Brain microvascular endothelial cell (primary cell): ENCODE measurements at regions not wholly inside any gene's neighbourhood (a gene's known extent, or its start where the extent isn't known, plus 50 kb on each side); places are given as distances from the start of the nearest gene placed in this dataset.

Source experiments
- DNase-seq: peaks from one replicate; pipeline ENCODE4 v3.0.0-alpha.2; 2020
- H3K27ac ChIP-seq: fragments of 250-450 bp; sonication (Bioruptor Pico); 2 replicates; pipeline ENCODE4 v1.5.1; 2020; ENCODE audit warnings: mild to moderate bottlenecking, moderate library complexity
- H3K27me3 ChIP-seq: fragments of 250-450 bp; sonication (Bioruptor Pico); replicated peaks from 2 replicates; pipeline ENCODE4 v1.5.1; 2020; ENCODE audit warnings: mild to moderate bottlenecking
- H3K36me3 ChIP-seq: fragments of 250-450 bp; sonication (Bioruptor Pico); replicated peaks from 2 replicates; pipeline ENCODE4 v1.5.1; 2020; ENCODE audit warnings: mild to moderate bottlenecking
- H3K4me3 ChIP-seq: 2 replicates; pipeline ENCODE4 v1.5.1; 2011; ENCODE audit warnings: low read depth, mild to moderate bottlenecking, control low read depth, low read length, moderate library complexity
- CTCF ChIP-seq: IDR thresholded peaks from 2 replicates; pipeline ENCODE4 v1.5.1; 2011; ENCODE audit warnings: low read depth, mild to moderate bottlenecking, moderate library complexity, low read length, control low read depth, inconsistent platforms; ENCODE audit errors: missing control alignments
- in situ Hi-C: cut with HindIII; loops from 2 replicates; pipeline ENCODE4 v1.10.0; 2017; ENCODE audit warnings: low sequenced_read_pairs, low pct_ligation_motif_present

GRCh38 chr4:82219346-82219745 is 154.4 kb downstream of the HNRNPD start:
- H3K4me3 ChIP-seq = no peak overlapping the region
- no peak overlapping the region for H3K27ac ChIP-seq
- no peaks in the 10 kb centered on the region for H3K27me3 ChIP-seq
- no peak for TF ChIP-seq CTCF
- H3K36me3 ChIP-seq = no peaks in the 10 kb centered on the region
- no peak for DNase-seq
- in situ Hi-C loops = no loop called here

- Histone ChIP-seq H3K4me3 (no peak overlapping the region), H3K36me3 (no peaks in the 10 kb centered on the region), H3K27me3 (no peaks in the 10 kb centered on the region), H3K27ac (no peak overlapping the region)
- no peak for DNase-seq
- in situ Hi-C loops = no loop called here
- peak; percentile 66 for TF ChIP-seq CTCF
These were observed 155.6 kb downstream of the HNRNPD start for GRCh38 chr4:82217986-82218715.

- TF ChIP-seq CTCF = no peak
- H3K36me3 ChIP-seq = no peaks in the 10 kb centered on the region
- no peak overlapping the region for H3K4me3 ChIP-seq
- H3K27ac ChIP-seq = no peak overlapping the region
- in situ Hi-C loops = no loop called here
- DNase-seq = no peak
- no peaks in the 10 kb centered on the region for H3K27me3 ChIP-seq
These were observed 157.6 kb downstream of the HNRNPD start for GRCh38 chr4:82216219-82216618.

GRCh38 chr4:82215800-82216199 is 158.0 kb downstream of the HNRNPD start:
- DNase-seq = no peak

GRCh38 chr4:82215039-82215438 is 158.8 kb downstream of the HNRNPD start:
- no peak for DNase-seq
- no peaks in the 10 kb centered on the region for H3K36me3 ChIP-seq
- no peaks in the 10 kb centered on the region for H3K27me3 ChIP-seq
- TF ChIP-seq CTCF = no peak
- H3K27ac ChIP-seq = no peak overlapping the region
- in situ Hi-C loops = no loop called here
- no peak overlapping the region for H3K4me3 ChIP-seq

More at GRCh38 chr4:82215800-82216199, 158.0 kb downstream of the HNRNPD start:
- in situ Hi-C loops = no loop called here
- Histone ChIP-seq H3K4me3 (no peak overlapping the region), H3K36me3 (no peaks in the 10 kb centered on the region), H3K27me3 (no peaks in the 10 kb centered on the region), H3K27ac (no peak overlapping the region)
- no peak for TF ChIP-seq CTCF
